ENCODE measurements at regions not wholly inside any gene's neighbourhood (a gene's known extent, or its start where the extent isn't known, plus 50 kb on each side); places are given as distances from the start of the nearest gene placed in this dataset.

DNA sequence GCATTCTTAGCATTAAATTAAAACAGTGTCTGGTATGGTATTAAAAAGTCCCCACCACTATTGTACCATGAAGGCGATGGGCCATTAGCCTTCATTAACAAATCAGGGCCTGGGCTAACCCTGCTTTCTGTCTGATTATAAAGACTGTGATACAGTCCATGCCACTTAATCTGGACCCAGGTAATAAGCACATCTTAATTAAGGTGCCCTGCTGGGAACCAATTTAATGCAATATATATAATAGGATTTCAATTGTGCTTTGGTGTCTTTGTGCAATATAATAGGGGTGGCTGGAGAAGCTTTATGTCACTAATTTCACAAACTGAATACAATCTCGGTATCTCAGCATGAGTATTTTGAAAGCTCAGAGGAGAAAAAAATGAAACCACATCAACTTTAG, 64.4 kb upstream of the CDH8 start:
- DNase-seq: no peak

DNA sequence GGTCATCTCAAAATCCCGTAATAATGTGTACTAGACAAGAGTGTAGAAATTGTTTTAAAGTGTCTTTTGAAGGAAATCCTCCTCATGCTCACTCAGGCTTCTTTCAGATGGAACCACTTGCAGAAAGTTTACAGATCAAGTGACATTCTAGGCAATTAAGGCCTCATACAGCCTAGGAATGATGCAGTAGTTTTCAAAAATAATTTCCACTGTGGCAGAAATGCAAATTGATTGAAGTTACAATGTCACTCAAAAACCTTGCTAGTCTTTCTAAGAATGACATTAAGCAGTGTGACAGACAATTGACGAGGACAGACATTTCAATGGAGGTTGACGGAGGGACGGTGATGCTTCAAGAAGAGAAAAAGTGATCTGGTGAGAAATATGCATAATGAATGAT, 53.5 kb upstream of the CDH8 start:
- no peak for DNase-seq

DNA sequence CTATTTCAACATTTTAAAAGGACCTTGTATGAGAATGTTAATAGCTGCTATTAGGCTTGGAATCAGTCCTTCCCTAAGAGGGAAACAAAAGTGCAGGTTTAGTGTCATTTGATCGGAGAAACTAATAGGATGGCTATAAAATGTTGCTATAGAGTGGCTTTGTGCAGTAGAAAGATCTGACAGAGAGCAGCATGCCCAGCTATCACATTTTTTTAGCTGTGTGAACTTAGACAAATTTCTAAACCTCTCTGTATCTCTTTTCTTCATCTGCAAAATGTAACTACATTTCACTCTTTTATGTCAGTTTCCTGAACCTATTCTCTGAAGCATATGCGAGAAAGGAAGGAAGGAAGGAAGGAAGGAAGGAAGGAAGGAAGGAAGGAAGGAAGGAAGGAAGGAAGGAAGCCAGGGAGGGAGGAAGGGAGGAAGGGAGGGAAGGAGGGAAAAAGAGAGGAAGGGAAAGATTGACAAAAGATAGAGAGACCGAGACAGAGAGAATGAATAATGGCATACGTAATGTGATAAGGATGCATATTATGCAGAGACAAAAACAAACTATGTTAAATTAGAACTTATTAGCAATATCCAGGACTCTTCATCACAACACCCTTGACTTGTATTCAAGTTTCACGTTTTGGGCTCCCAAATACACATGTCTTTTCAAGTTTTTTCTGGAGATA, 52.6 kb upstream of the CDH8 start:
- DNase-seq: no peak
